COLO668 (cell line): ENCODE measurements at regions not wholly inside any gene's neighbourhood (a gene's known extent, or its start where the extent isn't known, plus 50 kb on each side); places are given as distances from the start of the nearest gene placed in this dataset.

Source experiments
- DNase-seq: peaks from one replicate; lab custom pipeline; 2025; ENCODE audit not compliant: unreplicated experiment; lab: John Stamatoyannopoulos, UW

DNA sequence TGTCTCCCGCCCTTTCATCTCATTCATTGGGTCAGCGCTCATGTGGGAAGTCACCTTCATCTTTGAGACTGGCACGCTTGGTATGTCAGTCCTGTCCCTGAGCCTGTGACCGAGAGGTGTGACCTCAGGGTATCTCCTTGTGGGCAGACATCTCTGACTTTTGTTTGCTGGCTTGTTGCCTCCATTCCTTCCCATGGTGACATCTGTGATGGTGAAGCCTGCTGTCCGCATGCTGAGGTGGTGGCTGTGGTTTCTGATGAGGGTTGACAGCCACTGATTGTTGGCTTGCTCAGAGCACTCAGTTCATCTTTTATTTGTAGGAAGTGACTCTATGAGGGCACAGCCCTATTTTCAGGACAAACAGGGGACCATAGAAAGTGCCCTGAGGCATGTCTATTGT, 139.2 kb downstream of the SLC4A3 start:
- DNase-seq, result no peak

DNA sequence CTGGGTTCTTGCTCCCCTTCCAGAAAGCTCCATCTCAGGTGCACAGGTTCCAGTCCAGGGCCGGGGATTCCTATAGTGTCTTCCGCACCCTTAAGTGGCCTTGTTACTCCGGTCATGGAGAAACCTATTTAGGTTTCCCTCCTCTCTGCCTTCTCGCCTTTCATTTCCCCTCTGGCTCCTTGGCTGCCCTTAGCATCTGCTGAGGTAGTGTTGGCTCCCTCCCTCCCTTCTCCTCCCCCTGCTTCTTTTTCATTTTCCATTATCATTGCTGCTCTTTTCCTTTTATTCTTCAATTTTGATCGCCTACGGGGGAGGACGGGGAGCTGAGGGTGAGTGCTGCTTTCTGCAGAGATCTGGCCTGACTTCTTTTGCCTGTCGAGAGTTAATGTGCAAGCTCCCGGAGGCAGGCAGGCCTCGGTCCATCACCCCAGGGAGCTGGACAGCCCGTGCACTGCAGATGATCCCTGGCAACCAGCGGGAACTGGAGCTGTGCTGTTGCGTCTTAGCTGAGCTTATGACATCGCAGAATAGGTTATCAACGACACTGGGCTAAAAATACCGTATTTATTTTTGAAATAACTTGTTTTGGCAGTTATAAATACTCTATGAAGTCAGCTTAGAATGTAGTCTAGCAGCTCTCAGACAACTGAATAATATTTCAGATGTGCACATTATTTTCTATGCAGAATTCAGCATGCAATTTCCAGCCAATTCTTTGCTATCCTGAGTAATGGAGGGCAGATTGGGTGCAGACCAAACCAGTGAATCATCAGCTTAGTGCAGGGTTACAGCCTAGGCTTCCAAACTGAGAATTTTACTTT, 141.9 kb downstream of the SLC4A3 start:
- DNase-seq, result no peak

DNA sequence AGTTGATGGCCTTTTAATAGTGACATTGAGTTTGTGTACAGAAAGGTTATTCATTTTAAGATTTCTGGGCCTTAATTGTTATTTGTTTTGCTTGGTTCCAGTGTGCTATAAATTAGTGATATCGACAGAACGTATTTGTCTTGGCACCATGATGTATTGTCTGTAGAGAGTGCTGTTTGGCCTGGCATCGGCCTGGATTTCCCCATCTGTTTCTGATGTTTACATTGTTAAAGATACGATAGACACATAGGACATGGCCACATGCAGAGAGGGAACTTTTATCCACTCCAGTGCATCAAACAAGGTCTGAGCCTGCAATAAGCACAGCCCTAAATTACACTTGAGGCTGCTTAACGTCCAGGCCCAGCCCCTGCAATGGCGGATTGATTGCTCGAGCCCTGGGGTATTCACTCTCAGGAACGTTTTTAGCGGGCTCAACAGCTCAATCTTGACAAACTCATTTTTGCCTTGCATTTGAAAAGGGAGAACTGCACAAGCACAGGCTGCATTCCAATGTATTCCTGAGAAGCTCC, 144.7 kb downstream of the SLC4A3 start:
- DNase-seq, result peak; percentile 76

- no peak for DNase-seq
Observed at GRCh38 chr2:219772697-219773096, 145.3 kb downstream of the SLC4A3 start.

- no peak for DNase-seq
Observed at GRCh38 chr2:219775506-219775905, 148.1 kb downstream of the SLC4A3 start.

DNA sequence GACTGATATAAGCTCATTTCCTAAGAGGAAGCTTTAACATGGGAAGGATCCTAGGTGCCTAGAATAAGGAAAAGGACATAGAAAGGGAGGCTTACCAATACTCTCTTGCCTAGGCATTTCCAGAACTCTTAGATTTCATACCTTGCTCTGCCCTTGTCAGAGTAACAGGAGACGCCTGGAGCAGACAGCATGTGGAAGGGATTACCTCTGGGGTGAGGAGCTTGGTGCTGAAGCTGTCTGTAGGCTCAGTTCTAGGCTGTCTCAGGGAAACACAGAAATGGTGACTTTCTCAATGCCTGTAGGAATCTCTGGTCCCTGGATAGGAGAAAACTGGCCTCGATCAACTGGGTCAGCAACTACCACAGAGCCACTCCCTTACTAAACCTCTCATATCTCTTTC, 150.0 kb downstream of the SLC4A3 start:
- no peak for DNase-seq

- DNase-seq, result no peak
Observed at GRCh38 chr2:219778189-219778588, 150.8 kb downstream of the SLC4A3 start.

- no peak for DNase-seq
Observed at GRCh38 chr2:219782737-219783348, 155.4 kb downstream of the SLC4A3 start.

DNA sequence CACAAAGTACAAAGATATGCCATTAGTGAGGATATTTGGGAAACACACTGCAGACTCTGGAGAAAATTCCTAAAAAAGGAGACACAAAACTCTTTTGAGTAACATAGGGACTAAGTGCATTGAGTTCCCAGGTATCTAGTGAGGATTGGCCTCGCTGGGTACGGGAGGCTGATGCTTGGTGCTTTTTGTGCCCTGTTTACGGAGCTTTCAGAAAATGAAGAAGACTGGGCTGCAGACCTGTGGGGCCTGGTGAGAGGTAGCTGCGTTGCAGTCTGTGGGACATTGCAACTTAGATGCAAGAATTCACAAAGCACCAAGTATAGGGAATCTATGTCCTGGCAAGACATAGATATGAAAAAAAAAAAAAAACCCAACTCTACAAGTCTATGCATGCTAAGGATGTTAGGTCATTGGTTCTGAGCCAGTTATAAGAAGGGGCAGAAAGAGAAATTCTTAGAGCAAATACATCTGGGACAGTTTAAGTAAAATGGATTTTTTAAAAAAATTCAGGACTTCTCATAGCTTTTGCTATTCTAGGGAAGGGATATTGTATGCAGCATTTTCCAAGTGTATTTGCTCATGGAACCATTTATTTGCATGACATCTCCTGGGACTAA, 156.0 kb downstream of the SLC4A3 start:
- DNase-seq, result no peak

GRCh38 chr2:219784178-219784577, 156.7 kb downstream of the SLC4A3 start:
- DNase-seq, result no peak

GRCh38 chr2:219789476-219789875, 162.0 kb downstream of the SLC4A3 start:
- no peak for DNase-seq

DNA sequence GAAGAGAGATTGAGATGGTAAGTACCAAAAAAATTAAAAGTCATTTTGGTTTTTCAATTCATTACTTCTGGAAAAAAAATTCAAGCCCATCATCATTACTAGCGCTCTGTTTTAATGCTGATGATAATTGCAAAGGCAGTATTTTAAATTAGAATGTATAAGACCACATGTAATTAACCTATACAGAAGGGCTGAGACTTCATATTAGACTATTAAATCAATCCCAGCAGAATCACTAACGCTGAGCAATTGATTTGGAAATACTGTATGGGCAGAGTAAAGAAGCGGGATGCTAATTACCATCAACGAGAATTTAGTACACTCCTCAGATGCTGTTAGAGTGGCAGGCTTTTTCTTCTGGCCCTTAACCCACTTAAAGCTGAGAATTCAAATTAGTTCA, 165.0 kb downstream of the SLC4A3 start:
- DNase-seq, result no peak

- DNase-seq, result no peak
Observed at GRCh38 chr2:219798430-219798829, 171.0 kb downstream of the SLC4A3 start.

- no peak for DNase-seq
Observed at GRCh38 chr2:219803294-219803693, 175.9 kb downstream of the SLC4A3 start.

DNA sequence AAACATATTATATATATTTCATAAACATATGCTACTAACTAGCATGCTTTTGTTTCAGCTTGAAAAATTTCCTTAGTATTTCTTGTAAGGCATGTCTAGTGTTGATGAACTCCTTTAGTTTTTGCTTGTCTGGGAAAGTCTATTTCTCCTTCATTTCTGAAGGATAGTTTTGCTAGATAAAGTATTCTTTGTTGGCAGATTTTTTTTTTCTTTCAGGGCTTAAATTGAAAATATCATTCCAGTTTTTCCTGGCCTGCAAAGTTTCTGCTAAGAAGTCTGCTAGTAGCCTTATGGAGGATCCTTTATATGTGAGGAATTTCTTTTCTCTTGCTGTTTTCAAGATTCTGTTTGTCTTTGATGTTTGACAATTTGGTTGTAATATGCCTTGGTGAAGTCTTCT, 183.5 kb downstream of the SLC4A3 start:
- no peak for DNase-seq

DNA sequence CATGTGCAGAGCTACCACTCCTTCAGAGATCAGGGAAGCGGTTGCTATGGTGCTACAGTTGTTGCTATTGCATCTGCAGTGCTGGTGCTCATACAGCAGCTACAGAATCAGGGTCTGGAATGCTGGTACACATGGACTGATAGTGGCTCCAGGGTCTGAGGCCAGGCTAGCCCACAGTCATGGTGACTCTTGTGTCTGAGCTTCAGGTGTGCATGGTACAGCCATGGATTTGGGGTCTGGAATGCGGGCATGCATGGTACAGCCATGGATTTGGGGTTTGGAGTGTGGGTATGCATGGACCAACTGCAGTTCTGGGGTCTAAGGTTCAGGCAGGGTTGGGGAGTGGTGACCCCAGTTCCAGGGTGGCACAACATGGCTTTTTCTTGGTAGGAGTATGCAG, 185.2 kb downstream of the SLC4A3 start:
- DNase-seq, result no peak

DNA sequence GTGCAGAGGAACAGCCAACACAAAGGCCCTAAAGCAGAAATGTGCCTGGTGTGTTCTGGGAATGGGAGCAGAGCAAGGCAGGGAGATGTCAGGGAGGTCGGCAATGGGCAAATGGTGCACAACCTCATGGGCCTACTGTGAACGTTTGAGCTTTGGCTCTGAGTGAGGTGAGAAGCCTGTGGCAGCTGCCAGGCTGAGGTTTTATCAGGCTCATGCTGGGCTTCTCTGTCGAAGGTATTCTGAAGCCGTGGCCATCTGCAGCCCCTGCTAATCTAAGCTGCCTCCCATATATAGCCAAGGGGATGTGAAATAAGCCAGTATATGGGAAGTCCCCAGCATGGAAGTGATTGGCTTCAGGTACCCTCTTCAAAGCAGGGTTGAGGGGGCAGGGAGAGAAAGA, 193.3 kb downstream of the SLC4A3 start:
- DNase-seq, result no peak

DNA sequence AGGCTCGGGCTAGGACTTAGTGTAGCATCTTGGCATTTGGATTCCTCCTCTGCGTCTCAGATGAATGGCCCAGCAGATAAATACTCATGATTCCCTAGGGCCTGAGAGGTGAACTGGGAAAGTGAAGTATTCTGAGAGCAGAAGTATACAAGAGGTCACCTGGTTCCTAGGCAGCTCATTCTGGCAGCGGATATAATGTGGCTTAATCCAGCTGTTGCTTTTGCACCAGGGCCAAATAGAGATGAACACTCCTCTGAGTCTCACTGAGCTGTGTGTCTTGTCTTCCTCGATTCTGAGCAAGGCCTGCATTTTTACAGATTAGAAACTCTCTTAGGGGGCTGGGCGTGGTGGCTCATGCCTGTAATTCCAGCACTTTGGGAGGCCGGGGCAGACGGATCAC, 196.1 kb downstream of the SLC4A3 start:
- no peak for DNase-seq

DNA sequence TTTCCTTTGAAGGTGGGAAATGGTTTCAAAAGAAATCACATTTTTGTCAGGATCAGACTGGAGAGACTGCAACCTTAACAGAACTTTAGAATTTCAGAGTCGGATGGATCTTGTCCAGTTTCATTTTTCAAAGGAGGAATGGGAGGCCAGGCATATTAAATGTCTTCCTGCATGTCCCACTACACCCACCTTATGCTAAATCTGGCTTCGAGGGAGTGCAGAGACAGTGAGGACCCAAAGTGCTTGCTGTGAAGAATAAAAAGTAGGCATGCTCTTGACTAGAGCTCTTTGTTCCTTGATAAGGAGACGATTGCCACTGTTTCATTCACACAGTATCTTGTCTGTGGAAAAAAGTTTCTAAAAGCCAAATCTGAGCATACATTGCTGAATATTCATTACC, 197.6 kb downstream of the SLC4A3 start:
- no peak for DNase-seq

DNA sequence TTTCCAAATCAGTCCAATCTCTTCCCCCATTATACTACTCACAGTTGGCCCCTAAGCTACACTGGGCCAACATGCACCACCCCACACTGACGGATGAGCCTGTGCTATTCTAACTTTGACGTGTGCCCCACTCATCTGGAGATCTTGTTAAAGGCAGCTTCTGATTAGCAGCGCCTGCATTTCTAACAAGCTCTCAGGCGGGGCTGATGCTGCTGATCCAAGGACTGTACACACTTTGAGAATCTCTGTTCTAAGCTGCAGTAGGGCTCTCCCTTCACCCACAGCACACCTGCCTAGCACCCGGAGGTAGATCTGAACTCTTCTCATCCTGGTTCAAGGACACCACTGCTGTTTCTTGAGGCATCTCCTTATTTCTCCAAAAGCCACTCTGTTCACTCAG, 200.7 kb downstream of the SLC4A3 start:
- DNase-seq, result no peak

GRCh38 chr2:219829667-219830352, 202.4 kb downstream of the SLC4A3 start:
- no peak for DNase-seq

DNA sequence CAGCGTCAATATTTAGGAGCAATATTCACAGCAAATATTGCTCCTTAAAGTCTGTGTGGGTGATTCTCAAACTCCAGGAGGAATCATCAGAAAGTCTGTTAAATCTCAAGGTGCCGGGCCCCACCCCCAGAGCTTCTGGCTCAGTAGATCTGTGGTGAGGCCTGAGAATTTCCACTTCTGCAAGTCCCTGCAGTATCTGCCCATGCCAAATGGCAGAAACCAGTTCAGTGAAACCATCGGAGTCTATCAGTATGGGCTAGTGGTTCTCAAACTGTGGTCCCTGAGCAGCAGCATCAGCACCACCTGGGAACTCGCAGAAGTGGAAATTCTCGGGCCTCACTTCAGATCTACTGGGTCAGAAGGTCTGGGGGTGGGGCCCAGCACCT, 202.9 kb downstream of the SLC4A3 start:
- DNase-seq, result no peak
